NCI-H187 (cell line): ENCODE measurements at regions not wholly inside any gene's neighbourhood (a gene's known extent, or its start where the extent isn't known, plus 50 kb on each side); places are given as distances from the start of the nearest gene placed in this dataset.

Source experiments
- DNase-seq, 2 experiments: peaks; one replicate each; lab custom pipeline; 2025; lab: John Stamatoyannopoulos, UW

DNA sequence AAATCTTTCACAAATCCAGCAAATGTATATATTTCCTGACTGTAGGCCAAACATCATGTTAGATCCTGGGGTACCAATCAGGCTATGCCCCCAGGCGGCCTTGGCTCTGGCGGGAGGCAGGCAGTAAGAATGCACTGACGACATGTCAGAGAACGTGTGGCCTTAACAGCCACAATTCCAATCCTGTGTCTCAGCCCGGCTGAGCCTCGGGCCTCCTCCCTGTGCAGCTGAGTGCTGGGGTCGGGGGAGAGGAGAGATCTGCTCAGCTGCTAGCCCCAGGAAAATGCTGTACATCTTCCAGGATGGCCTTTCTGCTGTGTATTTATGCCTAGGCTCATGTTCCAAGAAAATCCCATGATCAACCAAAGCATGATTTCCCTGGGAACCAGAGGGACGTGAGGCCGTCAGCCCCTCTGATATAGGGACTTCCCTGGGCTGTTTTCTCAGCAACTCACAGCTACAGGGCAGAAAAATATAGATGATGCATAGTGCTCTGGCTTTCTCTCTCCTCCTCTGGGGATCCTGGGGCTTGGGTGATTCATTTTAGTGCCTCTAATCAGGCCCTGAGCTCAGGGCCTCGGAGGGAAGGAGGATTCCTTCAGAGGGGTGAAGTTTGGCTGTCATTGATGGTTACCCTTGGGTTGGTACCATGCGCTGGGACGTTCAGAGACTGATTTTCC is 604.0 kb downstream of the HS3ST4 start:
- DNase-seq = no peak

- DNase-seq = no peak
Measured at GRCh38 chr16:26301516-26301915, 609.8 kb downstream of the HS3ST4 start.

GRCh38 chr16:26316683-26317464 is 625.1 kb downstream of the HS3ST4 start:
- no peak for DNase-seq

DNA sequence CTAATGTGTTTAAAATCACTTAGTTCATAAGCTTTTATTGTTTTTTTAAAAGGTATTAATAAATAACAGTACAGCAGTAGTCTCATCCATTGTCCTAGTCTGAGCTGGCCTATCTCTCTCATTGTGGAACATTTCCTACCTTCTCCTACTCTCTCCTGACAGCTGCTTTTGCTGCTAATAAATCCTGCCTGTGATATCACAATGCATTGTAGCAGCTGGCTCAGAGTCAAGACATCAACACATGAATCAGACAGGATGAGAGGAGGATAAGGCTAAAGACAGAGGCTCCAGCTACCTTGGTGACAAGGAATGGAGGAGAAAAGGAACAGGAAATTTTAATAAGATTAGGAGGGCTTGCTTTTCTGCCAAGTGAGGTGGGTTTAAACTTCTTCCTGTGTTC is 626.1 kb downstream of the HS3ST4 start:
- no peak for DNase-seq

DNA sequence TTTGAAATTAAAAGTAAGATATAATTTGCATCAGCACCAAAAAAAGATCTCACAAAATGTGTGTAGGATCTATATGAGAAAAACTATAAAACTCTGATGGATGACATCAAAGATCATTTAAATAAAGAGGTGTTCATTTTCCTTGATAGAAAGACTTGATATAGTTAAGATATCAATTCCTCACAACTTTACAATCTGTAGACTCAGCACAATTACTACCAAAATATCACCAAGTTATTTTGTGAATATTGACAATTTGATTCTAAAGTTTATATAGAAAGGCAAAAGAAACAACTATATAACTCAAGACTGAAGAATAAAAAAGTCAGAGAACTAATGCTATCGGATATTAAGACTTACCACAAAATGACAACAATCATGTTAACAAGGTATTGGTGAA is 638.9 kb downstream of the HS3ST4 start:
- no peak for DNase-seq

GRCh38 chr16:26334218-26335111 is 642.7 kb downstream of the HS3ST4 start:
- DNase-seq = no peak

DNA sequence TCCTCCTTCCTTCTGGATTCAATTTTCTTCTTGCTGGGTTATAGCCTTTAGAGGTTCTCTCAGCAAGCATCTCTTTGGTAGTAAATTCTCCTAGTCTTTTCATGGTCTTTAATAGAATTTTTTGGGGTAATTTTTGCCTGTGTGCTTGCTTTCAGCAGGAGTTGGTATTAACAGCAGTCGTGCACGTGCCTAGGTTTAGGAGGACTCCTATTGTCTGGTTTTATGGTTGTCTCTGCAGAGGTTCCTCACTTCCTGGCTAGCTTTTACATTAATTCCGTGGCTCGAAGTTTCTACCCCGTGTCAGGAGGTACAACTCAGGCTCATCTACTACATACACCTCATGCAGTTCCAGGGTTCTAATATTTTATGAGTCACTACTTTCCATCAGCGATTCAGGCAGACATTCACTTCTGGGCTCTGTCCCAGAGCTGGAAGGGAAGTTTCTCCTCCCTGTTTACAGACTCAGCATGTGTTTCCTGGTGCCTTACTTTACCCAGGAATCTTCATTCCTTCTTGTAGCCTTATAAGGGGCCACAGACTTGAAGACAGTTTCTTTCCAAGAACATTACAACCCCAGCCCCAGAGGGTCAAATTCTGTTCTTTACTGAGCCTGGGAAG is 643.6 kb downstream of the HS3ST4 start:
- no peak for DNase-seq

DNA sequence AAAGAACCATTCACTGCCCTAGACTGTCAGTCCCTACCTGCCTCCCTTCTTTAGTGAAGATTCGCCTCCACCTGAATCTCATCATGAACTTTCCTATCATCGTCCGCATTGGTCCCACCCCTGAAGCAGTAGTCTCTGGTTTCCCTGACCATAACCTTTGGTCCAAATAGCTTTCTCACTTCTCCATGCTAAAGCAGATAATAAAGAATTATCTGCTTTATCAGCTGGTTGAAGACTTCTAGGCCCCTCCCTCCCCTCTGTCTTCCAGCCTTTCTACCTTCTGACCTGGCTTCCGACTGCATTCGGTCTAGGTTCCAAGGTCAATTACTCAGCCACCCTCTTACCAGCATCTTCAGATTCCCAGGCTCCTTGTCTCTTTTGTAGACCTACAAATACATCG is 650.9 kb downstream of the HS3ST4 start:
- DNase-seq = no peak

DNA sequence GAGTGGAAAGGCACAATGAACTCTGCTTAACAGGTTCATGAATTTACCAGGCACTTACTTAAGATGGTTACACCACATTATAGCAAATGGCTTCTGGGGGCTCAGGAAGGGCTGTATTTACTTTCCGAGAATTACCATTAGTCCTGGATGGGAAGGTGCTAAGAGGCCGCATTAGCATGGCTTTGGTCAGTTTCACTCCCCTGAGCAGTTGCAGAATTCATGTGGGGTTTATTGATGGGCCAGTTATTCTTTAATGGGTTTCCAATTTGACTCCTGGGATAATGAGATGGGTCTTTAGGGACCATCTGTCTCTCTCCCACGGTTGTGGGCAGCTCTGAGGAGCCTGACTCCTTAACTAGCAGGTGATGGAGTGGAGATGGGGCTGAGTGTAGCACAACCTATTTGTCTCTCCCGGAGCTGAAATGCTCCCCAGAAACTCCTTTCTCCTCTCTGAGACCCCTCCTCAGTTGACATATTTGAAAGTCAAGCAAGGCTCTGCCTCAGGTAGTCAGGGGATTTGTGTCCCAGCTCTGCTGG is 652.5 kb downstream of the HS3ST4 start:
- DNase-seq = peak in 1 of 2 experiments; percentile 25

GRCh38 chr16:26344976-26345375 is 653.2 kb downstream of the HS3ST4 start:
- DNase-seq = no peak

- DNase-seq = no peak
Measured at GRCh38 chr16:26345966-26346365, 654.2 kb downstream of the HS3ST4 start.

GRCh38 chr16:26348095-26348494 is 656.3 kb downstream of the HS3ST4 start:
- DNase-seq = no peak

- no peak for DNase-seq
Measured at GRCh38 chr16:26360867-26361266, 669.1 kb downstream of the HS3ST4 start.

GRCh38 chr16:26363581-26363980 is 671.8 kb downstream of the HS3ST4 start:
- DNase-seq = no peak

- DNase-seq = no peak
Measured at GRCh38 chr16:26365161-26365940, 673.6 kb downstream of the HS3ST4 start.

DNA sequence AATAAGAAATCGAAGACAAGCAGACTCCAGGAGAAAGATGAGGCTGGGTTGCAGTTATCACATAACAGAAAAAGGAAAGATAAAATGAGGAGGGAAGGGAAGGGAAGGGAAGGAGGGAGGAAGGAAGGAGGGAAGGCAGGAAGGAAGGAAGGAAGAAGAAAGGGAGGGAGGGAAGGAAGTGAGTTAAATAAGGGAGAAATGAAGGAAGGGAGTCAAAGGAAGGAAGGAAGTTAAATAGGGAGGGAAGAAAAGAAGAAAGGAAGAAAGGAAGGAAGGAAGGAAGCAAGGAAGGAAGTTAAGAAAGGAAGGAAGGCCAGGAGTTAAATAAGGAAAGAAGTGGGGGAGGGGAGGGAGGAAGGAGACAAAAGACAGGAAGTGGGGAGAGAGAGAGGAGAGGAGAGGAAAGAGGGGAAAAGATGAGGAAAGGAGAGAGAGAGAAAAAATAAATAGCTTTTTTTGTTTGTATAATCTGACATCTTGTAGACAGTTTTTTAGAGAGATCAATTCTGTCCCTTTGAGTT is 679.6 kb downstream of the HS3ST4 start:
- no peak for DNase-seq

GRCh38 chr16:26374279-26374925 is 682.6 kb downstream of the HS3ST4 start:
- no peak for DNase-seq

DNA sequence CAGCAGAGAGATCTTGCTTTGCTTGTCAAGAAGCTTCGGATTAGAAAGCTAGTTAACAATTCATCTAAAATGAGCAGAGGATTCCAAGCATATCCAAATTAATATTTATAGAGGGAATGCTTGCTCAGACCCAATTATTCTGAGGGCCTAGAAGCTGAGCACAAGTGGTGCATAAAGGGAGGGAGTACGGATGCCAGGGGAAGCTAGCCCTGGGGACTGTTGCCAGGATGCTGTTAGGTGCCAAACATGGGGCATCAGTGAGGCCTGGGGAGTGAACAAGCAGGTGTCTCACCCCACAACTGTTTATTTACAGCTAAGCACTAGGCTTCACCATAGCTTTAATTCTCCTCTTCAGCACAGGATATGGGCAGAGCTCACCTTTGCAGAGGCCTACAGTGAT is 684.1 kb upstream of the C16orf82 start:
- no peak for DNase-seq

DNA sequence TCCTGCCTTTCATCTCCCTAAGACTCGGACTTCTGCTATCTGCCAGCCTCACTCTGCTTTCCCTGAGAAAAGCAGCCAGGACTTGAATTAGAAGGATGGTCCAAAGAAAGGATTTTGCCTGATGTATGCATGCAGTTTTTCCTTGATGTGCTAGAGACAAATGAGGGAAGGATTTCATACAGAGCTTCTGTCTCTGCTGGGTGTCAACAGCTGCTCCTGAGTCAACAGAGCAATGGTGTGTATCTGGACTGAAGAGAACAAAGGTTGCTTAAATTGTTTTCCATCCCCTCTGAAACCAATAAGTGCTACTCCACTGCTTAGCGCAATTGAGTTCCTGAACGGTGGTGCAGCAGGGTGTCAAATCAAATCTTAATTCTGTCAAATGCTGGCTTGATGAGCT is 680.6 kb upstream of the C16orf82 start:
- peak in 1 of 2 experiments; percentile 36 for DNase-seq

GRCh38 chr16:26391833-26392232 is 674.9 kb upstream of the C16orf82 start:
- DNase-seq = no peak
